Fibroblast of skin of right quadriceps (primary cell): ENCODE measurements at regions not wholly inside any gene's neighbourhood (a gene's known extent, or its start where the extent isn't known, plus 50 kb on each side); places are given as distances from the start of the nearest gene placed in this dataset.

ENCODE experiments used
- DNase-seq: peaks from one replicate; pipeline ENCODE4 v3.0.0-alpha.2; 2013

DNA sequence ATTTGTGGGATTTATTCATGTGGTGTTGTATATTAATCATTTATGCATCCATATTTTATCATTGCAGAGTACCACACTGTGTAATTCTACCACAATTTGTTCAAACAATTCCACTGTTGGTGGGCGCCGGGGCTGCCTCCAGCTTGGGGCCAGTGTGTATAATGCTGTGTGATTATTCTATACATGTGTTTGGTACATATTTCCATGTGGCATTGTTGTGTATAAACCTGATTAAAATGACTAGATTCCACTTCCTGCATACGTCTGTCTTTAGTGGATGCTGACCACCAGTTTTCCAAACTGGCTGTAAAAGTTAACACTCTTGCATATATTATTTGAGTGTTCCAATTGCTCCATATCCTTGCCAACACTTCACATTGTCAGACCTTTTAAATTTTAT, 1213.8 kb downstream of the TBC1D22A start:
- DNase-seq, result no peak

DNA sequence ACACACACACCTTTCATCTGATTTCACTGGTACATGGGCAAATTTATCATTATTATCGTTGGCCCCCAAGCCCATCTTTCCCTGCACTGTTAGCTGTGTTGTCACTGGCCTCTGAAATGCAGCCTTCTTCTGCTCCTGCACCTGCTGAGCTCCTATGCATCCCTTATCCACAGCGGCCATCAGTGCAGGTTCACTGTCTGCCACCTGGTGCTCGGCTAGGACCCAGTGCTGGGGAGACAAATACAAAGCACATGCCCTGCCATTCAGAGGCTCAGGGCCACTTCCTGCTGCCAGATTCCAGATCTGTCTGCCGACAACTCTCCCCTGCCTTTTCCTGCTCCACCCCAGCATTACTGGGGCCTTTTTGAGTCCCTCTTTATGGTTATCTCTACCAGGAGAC, 1205.4 kb downstream of the TBC1D22A start:
- no peak for DNase-seq

DNA sequence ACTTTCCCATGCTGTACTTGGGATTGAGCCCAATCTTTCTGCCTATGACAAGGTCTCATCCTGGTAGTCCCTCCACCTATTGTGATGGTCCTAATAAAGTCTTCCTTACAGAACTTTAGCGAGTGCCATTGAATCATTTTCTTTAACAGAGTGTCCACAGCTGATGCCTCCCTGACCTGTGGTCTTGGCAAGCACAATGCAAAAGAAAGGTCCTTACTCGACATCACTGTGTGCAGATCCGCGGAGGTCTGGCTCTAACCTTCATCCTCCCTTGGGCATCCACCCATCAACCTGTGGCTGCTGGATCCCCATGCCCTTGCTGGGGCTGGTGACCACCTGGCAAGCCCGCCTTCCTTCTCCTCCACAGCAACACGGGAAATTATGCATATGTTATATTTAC, 1203.9 kb downstream of the TBC1D22A start:
- no peak for DNase-seq

DNA sequence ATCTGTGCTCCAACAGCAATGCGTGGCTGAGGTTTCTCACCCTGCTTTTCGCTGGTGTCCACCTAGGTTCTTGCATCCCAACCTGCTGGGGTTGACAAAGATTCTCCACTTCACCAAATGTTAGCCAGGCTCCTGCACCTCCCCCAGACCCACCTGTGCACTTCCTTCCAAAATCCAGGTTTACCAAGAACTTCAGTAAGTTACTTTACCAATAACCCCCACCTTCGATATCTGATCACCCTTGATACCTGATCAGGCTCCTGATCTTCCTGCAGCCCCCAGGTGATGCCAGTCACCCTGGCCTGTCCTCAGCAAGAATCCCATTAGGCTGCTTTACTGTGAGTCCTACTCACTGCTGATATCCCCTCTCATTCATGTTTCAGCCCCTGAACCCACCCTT, 1203.4 kb downstream of the TBC1D22A start:
- no peak for DNase-seq

DNA sequence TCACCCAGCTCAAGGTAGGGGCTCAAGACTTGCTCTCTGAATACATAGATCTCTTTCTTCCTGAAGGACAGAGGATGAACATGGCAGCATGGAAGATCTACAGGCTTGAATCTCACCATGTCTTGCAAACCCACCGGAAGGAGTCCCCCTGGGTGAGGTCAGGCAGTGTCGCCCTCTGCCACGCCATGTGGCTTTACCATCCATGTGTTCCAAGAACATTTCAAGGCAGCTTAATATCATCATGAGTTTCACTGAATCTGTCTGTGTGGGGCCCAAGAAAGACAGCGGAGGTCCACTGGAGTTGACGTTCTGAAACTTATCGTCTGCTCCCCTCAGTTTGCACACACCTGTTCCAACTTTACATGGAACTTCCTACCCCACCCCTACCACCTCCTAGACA, 1202.6 kb downstream of the TBC1D22A start:
- no peak for DNase-seq

DNA sequence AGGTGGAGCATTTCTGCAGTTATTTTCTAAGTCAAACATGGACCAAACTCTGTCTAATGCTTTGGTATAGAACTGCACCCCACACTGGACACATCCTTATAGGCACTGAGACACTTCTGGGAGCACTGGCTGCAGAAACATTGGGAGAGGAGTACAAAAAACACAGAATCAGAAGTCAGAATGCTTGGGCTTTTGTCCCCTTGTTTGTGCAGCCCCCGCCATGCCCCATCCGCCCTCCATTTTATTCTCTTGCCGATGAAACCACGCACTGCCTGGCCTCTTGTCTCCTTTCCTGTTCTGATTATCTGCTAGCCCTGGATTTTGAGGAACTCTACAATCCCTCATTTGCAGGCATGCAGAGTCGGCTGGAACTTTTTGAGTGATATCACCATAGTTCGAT, 1201.2 kb downstream of the TBC1D22A start:
- DNase-seq, result no peak

DNA sequence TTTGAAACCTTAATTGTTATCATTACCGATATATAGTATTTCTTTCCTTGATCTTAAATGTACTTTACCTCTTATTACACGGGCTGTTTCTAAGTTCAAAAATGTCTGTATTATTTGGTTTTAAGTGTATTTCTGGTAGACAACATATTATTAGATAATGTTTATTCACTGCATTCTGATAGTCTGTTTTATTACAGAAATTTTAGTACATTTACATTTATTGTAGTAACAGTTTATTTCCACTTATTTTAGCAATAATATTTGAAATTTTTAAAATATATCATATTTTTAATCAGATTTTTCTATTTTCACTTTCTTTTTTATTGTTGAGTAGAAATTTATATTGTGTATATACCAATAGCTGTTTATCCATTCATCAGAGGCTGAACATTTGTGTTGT, 1195.2 kb downstream of the TBC1D22A start:
- no peak for DNase-seq

DNA sequence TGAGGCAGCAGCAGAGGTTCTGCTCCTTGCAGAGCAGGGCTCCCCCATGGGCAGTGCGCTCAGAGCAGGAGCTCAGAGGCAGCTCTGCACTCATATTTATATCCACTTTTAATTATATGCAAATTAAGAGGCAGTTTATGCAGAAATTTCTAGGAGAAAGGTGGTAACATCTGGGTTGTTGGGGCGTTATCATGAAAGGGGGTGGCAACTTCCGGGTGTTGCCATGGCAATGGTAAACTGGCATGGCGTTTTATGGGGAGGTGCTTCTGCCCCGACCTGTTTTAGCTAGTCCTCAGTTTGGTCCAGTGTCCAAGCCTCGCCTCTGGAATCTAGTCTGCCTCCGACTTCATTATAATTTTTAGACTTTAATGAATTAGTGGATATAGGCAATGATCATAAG, 1191.7 kb downstream of the TBC1D22A start:
- no peak for DNase-seq

DNA sequence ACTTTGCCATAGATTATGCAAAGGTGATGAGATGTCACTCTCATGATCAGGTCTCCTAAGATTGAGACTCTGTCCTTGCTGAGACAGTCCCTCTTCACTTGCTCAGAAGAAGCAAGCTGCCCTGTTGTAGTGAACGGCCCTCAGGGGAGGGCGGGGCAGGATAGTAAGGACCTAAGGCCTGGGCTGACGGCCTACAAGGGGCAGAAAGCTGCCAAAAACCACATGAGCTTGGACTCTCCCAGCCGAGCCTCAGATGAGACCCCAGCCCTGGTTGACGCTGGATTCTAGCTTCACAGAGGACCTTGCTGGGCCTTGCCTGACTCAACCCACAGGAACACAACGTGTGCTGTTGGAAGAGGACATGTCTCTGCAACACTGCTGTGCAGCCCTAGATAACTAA, 1182.5 kb downstream of the TBC1D22A start:
- DNase-seq, result no peak

DNA sequence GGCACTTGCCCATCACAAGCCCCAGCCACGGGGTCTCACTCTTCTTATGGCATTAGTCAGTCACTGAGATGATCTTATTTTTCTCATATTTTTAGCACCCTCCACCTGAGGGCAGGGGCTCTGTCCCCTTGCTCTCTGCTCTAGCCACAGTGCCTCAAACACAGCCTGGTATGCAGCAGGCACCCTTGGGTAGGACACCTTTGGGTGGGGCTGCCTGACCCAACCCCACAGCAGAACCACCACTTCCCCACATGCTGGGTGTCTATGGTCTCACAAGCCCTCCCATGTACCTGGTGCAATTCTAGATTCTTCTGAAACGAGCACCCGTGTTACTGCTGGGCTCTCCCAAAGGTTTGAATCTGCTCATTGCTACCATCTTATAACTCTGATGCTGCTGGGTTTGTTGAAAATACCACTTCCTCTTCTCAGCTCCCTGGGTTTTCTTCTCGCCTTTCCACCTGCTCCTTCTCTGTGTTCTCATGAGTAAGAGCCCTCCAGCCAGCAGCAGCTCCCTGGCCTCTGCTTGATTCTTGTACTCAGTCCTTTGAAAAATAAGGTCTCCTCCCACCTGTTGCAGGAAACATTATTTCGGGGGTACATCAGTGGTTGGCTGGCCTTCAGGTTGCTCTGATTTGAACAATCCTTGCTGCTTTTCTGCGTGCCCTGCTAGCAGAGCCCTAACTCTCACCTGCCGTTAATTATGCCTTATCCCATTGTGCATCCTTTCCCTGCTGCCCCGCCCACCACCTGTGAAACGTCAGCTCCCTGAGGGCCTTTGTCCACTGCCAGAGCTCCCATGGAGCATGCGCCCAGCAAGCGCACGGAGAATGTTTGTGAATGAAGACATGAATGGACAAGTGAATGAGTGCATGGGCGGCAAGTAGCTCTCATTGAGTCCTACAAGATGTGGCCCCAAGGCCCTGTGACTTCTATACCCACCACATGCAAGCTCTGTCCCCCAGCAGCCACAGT, 1181.6 kb downstream of the TBC1D22A start:
- no peak for DNase-seq

DNA sequence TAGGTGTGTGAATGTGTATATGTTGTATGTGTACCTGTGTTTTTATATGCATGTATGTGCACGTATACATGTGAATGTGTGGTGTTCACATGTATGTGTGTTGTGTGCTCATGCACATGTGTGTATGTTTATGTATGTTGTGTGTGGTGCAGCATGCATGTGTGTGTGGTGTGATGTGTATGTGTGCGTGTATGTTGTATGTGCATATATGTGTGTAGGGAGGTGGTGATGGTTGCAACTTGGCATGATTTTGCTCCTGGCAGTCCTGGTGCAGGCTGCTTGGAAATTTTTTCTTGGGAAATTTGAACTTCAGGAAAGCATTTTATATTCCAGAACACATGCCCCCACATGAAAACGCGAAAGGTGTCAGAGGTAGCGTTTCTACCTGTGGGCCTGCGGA, 1177.8 kb downstream of the TBC1D22A start:
- no peak for DNase-seq

DNA sequence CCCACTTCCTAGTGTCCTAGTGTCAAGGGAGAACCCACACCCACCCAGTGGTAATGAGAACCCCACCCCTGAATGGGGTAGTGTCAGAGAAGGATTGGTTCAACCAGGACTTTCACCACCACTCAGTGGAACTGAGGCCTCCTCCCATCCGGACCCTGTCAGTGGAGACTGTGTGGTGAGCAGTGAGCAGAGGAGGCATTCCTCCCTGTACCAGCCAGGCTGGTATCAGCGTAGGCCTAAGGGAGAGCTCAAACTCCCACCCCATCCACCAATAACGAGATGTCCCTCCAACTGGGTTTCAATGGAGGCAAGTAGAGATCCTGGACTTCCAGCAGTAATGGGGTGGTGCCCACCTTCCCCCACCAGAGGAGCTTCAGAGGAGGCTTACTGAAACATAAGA, 1171.4 kb downstream of the TBC1D22A start:
- DNase-seq, result no peak

DNA sequence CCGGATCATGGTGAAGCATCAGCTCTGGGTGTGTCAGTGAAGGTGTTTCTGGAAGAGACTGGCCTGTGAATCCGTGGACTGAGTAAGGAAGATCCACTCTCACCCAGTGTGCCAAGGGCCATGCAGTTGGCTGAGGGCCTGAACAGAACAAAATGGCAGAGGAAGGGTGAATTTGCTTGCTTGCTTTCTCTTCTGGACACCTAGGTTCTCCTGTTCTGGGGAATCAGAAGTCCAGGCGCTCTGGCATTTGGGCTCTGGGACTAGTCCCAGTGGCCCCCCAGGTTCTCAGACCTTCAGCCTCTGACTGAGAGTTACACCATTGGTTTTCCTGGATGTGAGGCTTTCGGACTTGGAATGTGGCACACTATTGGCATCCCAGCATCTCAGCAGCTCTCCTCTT, 1170.8 kb downstream of the TBC1D22A start:
- no peak for DNase-seq

DNA sequence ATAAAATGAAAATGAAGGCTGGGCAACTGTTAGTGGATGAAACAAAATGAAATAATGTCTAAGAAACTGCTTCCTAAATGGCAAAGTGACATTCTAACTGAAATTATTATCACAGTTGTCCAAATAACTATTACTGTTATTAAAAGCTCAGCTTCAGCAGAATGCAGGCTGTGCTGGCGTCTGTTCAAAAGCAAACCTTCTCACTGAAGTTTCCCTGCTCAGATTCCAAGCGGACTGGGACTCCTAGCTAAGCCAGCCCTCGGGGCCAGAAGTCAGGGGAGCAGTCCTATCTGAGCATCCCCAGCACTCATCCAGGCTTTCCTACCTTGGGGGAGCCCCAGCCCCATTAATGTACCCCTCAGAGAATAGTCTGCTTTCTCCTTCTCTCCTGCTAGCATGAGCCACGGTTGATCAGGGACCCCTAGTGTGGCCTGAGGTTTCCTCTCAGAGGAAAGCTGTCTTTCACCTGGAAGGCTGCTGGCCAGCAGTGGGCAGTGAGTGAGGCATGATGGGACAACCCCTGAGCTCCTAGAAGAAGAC, 1167.3 kb downstream of the TBC1D22A start:
- DNase-seq, result no peak

DNA sequence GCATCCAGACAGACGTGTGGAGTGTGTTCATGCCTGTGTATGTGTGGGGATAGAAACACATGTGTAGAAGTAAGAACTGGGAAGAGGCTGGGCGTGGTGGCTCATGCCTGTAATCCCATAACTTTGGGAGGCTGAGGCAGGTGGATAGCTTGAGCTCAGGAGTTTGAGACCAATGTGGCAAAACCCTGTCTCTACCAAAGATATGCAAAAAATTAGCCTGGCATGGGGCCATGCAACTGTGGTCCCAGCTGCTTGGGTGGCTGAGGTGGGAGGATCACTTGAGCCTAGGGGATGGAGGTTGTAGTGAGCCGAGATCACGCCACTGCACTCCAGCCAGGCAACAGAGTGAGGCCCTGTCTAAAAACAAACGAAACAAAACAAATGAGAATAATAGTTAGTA, 1166.6 kb downstream of the TBC1D22A start:
- DNase-seq, result no peak

DNA sequence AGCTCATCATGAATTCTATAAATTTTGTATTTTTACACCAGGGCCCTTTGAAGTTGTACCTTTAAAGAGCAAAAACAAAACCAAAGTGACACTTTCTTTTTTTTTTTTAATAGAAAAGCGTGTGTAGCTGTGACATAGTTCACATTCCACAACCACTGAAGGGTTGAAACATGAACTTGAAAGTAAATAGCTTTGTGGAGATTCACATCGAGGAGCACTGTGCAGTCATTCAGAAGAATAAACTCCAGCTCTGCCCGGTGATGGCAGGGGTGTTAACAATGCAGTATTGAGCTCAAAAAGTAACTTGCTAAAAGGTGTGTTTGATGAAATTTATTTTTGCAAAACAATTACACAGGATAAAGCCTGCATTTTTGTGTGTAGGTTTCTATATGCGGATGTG, 1166.2 kb downstream of the TBC1D22A start:
- no peak for DNase-seq

DNA sequence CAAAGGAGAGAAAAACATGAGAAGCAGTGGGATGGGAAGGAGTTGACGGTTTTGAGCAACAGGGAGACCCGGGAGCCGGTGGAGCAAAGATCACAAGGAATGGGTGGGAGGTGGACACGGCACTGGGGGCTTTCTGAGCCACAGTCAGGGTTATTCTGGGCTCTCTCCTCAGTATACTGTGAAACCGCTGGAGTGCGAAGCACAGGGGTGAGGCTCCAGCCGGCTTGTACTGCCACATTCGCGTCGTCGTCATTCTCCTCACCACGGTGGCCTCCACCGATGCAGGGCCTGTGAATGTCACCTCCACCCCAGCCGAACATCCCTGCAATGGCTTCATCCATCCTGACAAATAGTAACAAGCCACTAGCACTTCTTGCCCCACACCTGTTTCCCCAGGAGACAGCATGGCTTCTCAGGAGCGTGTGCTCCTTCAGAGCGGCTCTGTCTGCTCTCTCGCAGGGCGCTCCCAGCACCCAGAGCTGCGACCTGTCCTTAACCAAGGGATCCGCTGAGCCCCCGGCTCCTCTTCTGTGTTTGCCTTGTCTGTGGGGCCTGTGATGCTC, 1165.3 kb downstream of the TBC1D22A start:
- DNase-seq, result no peak

DNA sequence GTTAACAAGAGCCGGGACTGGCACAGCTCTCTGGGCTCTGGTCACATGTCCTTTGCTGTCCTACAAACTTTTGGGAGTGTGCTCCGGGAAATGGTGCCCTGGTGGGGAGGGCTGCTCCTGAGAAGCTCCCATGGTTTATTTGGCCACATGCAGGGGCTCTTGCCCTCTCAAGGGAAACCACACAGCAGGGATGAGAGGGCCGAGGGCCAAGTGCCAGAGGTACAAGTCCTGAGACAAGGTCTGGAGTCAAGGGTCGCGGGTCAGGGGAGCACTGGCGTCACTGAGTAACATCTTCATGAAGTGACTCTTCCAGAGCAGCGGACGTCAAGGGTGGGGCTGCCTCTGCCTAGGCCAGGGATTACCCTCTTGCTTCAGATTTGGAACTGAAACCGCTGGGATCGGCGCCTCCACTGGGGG, 1160.6 kb downstream of the TBC1D22A start:
- no peak for DNase-seq

DNA sequence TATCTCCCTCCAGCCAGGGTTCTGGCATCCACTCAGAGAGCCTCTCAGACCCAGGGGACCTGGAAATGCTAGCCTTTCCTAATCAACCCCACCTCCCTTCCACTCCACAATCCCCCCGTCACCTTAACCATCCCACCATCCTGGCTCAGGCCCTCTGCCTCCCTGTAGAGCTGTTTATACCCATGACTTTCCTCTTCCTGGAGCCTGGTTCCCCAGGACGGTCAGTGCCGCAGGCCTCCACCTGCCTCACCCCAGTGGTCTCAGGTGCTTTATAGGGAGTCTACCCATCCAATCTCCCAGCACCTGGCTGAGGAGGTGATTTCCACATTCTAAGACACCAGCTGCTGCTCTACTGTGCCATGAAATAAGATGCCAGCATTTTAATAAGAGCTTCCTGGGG, 1159.5 kb downstream of the TBC1D22A start:
- DNase-seq, result no peak

DNA sequence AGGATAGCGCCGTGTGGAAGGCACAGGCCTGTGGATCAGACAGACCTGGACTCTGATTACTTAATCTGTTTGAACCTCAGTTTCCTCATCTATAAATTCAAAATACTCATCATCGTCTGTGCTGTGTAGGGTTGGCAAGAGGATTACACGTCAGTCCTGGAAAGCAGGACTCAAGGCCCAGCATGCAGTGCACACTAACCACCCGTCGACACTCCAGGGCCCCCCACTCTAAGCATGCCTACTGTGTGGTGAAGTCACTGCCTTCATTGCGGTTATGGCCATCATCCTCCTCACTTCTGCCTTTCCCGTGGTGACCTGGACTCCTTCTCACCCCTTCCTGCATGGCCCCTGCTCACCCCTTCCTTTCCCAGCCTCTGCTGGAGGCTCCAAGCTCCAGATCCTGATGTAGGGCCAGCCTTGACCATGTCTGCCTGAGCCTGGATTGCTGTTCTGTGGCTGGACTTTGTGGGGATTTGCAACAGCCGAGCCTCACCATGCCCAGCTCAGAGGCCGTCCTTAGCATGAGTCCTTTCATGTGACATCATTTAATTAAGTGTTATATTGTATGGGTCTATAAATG, 1158.0 kb downstream of the TBC1D22A start:
- no peak for DNase-seq

DNA sequence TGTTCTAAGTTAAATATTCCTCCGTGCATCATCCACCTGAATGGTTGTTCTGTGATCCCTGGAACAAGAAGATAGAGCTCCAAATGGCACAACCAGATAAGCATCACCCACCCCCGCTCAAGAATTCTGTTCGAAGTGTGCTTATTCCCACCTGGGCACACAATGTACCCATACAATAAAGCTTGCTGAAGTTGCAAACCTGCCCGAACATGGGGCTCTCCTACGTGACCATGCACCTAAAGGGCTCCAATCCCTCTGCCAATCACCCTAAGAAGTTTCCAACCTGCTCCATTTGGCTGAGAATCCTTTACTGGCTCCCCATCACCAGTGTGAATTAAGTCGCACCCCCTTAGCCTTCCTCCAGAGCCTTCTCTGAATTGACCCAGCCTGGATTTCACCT, 1157.4 kb downstream of the TBC1D22A start:
- DNase-seq, result no peak

DNA sequence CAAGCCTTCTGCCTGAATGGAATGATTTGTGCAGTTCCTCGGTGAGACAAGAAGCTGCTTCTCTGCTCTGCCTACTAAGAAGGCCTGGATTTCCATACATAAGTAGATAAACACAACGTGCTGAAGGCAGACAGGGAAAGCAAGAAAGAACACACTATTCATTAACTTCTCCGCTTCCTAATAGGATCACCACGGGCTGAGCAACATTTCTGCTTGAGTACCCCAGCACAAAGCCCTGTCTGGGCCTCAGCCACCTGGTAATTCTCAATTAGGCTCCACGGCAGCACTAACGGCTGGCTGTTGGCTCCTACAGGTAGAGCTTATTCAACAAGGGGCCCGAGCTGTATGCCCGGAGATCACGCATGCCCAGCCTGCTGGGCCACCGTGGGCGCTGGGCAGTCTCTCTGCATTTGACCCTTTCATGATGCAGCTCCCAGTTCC, 1156.6 kb downstream of the TBC1D22A start:
- no peak for DNase-seq

DNA sequence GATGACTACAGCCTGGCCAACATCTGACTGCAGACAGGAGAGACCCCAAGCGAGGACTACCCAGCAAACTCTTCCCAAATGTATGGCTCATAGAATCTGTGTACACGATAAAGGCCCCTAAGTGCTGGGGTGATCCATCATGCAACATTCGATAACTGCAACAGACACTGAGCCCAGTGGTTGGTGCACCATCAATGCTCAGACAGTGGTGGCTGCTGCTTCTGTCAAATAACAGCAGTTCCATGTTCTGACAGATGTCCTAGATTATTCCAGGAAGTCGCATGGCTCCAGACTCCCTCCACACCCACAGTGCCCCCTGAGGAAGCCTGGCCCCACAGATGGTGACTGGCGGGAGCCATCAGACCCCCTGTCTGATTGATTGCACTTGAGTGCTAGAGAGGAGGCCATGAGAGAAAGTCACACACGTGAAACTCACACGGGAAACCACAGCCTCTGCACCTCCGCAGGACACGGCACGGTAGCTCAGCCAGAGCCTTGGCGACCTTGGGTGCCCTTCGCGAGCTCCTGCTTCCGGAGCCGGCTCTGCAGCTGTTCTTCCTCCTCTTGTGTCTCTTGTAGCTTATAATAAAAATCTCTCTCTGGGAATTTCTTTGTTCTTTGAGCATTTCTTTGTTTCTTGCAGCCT, 1155.9 kb downstream of the TBC1D22A start:
- DNase-seq, result no peak
